PC-9 (cell line): ENCODE measurements at regions not wholly inside any gene's neighbourhood (a gene's known extent, or its start where the extent isn't known, plus 50 kb on each side); places are given as distances from the start of the nearest gene placed in this dataset.

Source experiments
- EZH2 ChIP-seq: fragments of 200-600 bp; sonication (generic); IDR thresholded peaks from 2 replicates; pipeline ENCODE4 v1.8.0; 2017; ENCODE audit warnings: antibody characterized with exemption, low read depth
- TF ChIP-seq, protein P1 (sequence below): fragments of 200-600 bp; sonication (generic); conservative IDR thresholded peaks from 2 replicates; pipeline ENCODE4 v1.6.1; 2017; ENCODE audit warnings: mixed run types, antibody characterized with exemption, mild to moderate bottlenecking, moderate library complexity

DNA sequence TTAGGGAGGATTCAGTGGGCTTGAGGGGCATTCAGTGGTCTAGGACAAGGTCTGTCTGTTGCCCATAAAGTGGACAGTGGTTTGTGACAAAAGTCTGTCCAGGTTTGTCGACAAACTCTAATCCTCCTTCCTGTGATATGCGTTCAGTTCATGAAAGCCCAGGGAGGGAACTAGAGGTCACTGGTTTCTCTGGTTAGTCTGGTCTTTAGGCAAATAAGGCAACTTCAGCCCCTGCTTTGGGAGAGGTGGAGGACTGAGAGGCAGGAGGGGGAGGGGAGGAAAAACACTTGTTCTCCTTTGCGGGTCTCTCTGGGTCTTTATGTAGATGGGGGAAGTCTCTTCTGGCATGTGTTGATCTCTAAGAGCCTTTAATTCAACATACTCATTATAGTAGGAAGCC, 235.1 kb upstream of the PWP1 start:
- TF ChIP-seq, protein P1, sequence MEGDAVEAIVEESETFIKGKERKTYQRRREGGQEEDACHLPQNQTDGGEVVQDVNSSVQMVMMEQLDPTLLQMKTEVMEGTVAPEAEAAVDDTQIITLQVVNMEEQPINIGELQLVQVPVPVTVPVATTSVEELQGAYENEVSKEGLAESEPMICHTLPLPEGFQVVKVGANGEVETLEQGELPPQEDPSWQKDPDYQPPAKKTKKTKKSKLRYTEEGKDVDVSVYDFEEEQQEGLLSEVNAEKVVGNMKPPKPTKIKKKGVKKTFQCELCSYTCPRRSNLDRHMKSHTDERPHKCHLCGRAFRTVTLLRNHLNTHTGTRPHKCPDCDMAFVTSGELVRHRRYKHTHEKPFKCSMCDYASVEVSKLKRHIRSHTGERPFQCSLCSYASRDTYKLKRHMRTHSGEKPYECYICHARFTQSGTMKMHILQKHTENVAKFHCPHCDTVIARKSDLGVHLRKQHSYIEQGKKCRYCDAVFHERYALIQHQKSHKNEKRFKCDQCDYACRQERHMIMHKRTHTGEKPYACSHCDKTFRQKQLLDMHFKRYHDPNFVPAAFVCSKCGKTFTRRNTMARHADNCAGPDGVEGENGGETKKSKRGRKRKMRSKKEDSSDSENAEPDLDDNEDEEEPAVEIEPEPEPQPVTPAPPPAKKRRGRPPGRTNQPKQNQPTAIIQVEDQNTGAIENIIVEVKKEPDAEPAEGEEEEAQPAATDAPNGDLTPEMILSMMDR, result no peak
- TF ChIP-seq EZH2, result no peak
